Glomerular endothelial cell (primary cell): ENCODE measurements at regions not wholly inside any gene's neighbourhood (a gene's known extent, or its start where the extent isn't known, plus 50 kb on each side); places are given as distances from the start of the nearest gene placed in this dataset.

ENCODE experiments used
- DNase-seq: peaks from one replicate; pipeline ENCODE4 v3.0.0-alpha.2; 2011; ENCODE audit warnings: low read depth, low spot score; ENCODE audit errors: extremely low read depth

DNA sequence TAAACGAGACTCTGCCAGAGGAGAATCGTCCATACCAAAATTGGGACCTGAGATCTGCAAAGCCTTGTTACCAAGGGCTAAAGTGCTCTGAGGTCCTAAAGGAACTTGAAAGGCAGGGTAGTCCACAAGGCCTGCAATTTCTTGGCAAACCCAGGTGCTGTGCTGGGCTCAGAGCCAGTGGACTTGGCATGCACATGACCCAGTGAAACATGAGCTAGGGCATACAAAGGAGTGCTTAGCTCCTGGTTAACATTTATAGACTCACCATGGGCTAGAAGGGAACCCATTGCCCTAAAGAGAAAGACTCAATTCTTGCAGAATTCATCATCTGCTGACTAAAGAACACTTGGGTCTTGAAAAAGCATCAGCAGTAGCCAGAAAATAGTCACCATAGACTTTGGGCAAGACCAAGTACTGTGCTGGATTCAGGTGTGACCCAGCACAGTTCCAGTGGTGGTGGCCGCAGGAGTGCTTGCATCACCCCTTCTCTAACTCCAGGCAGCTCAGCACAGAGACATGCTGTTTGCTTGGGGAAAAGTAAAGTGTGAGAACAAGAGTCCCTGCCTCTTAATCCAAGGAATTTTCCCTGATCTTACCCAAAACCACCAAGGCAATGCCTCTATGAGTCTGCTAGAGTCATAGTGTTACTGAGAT is 1069.4 kb upstream of the ADGRL2 start:
- no peak for DNase-seq

DNA sequence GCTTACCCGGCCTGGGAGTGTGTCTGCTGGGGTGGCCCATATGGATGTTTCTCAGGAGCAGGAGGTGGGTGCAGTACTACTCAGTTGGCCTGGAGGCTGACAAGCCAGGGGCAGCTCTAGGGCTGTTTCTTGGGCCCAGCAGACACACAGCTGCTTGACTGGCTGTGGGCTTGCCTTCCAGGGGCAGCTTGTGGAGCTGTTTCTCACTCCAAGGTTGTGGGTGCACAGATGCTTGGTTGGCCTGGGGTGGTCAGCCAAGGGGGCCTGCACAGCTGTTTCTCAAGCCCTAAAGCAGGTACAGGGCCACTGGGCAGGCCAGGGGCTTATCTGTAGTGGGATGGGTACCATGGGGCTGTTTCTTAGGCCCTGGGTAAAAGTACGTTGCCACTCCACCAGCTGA is 1078.1 kb upstream of the ADGRL2 start:
- DNase-seq: no peak

DNA sequence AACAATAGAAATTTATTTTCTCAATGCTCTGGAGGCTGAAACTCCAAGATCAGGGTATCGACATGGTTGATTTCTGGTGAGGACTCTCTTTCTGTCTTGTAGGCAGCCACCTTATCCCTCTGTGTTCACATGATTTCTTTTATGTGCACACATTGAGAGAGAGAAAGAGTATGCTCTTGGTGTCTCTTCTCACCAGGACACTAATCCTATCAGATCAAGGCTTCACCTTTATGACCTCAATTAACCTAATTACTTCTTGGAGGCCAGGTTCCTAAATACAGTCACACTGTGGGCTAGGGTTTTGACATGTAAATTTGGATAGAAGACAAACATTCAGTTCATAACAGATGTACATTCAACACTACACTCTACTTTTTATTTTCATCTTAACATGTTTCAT is 1094.2 kb upstream of the ADGRL2 start:
- no peak for DNase-seq

DNA sequence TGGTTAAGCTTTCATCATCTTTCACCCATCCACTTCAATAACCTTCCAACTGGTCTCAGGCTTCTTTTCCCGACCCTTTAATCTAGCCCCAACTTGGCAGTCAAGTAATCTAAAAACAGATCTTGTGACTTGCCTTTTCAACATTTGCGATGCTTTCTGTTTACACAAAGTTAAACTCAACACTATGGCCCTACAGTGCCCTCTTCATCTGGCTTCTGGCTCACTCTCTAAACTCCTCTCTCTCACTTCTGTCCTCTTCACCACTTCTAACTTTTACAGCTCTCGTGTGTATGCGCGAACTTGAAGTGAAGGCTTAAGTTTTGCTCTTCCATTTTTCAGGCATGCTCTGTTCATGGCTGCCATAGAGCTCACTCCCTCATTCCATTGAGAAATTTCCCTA is 1122.3 kb upstream of the ADGRL2 start:
- no peak for DNase-seq

DNA sequence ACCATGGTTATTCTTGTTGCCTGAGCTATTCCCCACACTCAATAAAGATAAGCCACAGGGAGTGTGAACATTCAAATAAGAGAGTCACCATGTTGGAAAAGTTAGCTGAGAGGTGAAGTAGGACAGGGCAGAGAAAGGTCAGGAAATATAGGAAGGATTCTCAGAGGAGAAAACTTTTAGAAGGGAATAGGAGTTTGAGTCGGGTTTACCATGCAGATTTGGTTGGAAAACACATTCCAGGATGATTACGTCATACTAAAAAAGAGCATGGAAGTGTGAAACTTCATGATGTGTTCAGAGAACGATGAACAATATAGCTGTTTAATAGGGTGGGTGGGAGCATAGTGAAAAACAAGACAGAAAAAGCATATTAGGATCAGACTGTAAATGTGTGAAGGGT is 1125.3 kb upstream of the ADGRL2 start:
- no peak for DNase-seq

DNA sequence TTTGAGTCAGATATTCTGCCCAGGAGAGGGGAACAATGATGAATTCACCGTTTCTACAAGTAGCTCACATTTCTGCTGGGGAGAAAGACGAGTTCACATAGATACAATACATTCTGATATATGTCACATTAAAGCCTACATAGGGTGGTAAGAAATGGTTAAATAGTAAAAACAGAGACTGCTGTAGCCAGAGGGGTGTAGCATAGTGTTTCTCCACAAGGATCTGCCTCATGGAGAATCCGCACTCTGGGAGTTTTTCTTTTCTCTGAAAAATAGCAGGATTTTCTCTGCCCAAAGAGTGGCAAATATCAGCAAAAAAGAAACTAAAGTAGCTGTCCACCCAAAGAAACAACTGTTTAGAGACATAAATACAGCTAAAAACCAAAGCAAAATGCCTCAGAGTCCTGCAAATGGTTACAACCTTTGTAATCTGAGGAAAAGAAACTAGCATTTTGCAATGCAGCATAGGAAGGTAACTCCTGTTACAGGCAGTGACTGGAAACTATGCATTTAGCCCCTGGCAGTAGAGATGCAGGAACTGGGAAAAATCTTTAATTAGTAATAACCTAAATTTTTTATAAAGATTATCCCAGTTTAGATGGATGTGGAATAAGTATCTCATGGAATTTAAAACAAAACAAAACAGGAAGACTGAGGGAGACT is 1126.7 kb upstream of the ADGRL2 start:
- DNase-seq: no peak

DNA sequence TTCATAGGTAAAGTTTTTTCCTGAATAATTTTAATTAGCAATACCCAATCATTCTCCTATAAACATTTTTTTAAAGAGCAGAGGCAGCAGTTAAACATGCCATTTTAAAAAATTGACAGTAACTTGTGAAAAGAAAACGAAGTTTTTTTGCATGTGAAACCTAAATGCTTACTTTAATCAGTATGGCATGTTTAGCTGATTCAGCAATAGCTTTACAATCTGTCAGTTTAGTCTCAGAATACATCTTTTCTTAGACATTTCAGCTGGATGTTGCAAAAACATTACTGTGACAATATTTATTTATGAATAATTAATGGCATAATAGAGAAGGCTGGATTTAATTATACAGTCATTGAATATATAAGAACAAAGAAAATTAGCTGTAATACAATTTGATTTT is 1132.4 kb upstream of the ADGRL2 start:
- DNase-seq: no peak

DNA sequence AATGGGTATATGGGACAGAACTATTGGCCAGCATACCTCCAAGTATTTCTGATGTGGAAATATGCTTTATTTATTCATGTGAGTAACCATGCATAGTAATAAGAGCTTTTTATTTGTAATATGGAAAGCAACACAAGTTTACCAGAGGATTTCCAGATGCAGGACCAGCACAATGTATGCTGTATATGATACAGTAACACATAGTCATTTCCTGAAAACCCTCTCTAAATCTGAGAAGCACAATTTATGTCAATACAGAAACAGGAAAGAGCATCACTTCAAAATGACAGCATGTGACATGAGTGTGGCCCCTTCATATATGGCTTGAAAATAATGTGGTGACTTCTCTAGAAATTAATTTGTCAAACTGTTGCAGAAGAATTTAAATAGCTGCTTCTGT is 1134.7 kb upstream of the ADGRL2 start:
- DNase-seq: no peak

DNA sequence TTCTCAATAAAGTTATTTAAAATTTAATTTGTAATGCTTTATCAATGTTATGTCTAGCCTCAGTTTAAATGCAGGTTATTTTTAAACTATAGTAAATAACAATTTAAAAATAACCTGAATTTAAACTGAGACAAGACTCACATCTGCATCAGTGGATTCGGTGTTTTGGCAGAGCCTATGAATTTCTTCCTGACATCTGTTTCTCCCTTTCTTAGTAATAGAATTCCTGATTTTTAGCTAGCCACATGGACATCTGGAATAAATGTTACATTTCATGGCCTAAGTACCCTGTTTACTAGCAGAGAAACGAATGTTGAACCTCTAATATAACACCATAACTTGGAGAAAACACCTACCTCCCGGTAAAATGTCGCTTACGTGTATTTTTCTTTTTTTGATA is 1141.6 kb upstream of the ADGRL2 start:
- no peak for DNase-seq

DNA sequence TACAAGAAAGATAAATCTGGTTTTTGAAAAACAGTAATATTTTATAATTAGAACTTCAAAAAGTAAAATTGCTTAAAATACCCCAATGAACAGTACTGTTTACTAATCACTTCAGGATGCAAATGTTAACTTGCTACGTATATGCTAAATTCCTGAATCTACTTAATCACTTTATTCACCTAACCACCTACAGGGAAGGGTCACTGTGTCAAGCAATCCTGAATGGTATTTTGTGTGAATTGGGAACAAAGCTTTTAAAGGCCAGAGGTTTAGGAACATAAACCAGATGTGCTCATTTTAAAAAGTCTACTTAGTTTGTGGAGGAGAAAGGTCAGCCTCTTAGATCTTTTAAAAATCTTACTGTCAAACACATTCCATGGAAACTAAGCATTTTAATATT is 1143.0 kb upstream of the ADGRL2 start:
- no peak for DNase-seq

DNA sequence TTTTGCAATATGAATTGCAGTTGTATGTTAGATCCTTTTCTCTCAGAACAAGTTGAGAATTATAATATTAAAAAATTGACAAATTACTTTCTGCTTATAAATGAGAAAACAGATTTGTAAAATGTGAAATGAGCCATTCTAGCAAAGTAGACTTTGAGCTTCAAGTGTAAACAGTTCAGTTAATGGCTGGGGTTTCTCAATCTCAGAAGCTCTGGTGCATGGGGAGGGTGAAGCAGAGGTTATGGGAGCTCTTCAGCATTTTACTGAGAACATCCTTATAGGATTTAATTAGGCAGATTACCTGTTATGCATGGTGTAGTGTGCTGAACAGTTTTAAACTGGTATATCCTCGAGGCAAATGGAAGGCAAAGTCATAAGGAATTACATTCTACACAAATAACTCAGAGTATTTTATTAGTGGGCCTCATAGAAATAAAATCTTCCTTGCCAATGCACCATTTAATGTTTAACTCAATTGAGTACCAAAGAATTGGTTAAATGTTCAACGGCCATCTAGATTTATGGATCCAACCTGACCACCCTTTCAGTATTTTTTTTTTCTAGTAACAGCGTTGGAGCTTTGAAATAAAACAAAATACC is 1143.6 kb upstream of the ADGRL2 start:
- no peak for DNase-seq

DNA sequence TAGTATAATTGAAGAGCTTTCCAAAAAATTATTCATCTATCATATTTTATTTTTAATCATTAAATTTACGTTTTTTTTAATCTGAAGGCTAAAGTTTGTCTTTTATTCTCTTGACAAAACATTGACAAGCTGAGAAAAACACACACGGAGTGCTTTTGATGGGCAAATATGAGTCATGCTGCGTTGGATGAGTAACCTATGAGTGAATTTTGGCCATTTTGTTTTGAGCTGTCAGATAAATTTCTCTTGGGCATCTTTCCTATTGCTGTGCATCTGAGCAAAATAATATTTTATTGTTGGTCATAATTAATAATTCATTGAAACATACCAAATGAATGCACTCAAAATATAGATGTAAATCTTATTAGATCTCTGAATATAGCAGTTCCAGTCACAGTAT is 1144.1 kb upstream of the ADGRL2 start:
- DNase-seq: no peak

DNA sequence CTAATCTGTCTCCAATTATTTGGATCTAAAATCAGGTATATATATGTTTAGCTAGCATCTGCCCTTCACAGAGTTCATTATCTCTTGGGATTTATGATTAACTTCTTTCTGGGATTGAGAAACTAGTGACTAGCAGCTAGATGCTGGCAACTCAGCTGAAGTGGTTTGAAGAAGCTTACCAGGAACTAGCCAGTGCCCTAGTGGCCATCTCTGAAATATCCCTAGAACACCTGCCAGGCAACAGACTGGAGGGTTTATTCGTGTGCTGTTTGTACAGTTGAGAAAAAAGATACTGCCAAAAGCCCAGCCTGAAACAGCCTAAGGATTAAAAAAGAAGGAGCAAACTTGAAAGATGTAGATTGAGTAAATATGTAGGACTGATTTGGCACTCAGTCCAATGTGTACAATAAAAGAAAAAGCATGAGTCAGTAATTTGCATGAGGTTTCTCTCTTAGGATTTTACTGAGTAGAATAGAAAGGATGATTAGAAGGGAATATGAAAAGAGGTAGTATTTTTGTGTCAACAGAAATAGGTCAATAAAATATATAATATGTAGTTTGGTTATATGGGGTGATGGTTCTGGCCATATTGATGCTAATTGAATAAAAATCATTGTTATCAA is 1144.6 kb upstream of the ADGRL2 start:
- no peak for DNase-seq

DNA sequence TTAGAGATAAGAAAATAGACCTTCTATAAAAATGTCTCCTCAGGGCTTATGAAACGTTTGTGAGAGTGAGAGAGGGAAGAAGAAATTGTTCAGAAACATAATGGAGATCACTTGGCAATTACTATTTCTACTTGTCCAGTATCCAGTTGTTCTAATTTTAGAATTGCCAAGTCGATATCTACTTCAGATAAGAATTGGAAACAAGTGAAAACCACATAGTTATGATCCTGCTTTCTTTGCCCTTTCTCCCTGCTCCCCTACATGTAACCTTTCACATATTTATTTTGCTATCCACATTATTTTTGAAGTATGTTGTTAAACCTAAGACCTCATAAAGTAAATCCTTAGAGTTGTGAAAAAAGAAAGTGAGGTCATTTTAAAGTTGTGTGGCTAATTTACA is 1154.7 kb upstream of the ADGRL2 start:
- no peak for DNase-seq

DNA sequence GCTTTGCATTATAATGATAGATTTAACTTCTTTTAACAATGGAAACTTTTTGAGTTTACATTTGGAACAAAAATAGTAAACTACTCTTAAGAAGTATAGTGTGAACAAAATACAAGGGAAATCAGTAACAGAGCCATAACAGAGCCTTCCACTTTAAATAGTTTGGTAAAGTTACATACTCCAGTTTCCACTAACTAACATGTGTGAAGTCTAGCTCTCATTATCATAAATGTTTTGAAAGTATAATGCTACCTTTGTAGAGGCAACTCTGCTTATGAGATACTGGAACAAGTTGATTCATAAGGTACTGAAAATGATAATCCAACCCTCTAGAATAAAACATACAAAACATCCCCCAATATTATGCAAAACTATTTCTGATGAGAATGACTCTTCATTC is 1155.1 kb upstream of the ADGRL2 start:
- no peak for DNase-seq

DNA sequence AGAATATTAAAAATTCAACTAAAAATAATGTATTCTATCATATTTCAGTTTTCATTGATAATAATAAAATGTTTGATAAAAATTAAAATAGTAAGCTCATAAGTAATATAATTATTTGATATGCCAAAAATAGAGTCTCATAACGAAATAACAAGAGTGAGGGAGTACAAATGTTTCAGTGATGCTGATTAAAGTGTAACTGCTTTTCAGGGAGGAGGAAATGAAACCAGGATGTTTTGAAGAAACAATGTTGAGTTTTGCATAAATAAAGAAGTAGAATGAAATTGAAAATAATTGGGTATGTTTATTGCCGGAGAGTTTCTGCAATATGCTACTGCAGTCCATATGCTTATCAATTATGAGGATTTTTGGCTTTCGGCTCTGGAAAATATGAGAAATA is 1159.8 kb upstream of the ADGRL2 start:
- no peak for DNase-seq

DNA sequence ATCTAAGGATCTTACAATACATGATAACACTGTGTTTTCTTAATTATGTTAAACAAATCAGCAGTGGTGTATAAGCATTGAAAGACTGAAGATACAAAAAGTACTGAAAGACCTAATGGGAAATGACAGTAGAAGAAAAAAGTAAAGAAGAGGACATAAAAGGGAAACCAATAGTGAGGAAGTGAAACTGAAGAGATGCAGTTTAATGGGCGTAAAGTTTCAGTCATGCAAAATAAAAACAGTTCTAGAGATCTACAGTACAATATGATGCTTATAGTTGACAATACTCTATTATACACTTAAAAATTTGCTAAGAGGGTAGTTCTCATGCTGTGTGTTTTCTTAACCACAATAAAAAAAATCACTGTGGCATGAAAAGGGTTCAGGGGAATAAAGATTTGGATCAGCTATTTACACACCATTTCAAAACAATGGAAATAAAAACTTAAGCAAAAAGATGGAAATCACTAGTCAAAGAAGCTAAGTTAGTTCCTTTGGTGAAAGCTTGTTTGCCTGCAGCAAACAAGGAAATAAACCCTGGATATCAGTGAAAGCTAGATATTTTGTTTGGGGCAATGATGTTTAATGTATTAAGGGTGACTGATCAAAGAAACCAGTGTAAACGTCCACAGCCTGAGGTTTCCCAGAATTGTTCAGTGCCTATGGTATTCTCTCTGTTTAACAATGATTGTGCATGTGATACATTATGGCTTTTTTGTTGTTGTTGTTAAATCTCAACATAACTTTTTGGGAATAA is 1160.8 kb upstream of the ADGRL2 start:
- DNase-seq: no peak

DNA sequence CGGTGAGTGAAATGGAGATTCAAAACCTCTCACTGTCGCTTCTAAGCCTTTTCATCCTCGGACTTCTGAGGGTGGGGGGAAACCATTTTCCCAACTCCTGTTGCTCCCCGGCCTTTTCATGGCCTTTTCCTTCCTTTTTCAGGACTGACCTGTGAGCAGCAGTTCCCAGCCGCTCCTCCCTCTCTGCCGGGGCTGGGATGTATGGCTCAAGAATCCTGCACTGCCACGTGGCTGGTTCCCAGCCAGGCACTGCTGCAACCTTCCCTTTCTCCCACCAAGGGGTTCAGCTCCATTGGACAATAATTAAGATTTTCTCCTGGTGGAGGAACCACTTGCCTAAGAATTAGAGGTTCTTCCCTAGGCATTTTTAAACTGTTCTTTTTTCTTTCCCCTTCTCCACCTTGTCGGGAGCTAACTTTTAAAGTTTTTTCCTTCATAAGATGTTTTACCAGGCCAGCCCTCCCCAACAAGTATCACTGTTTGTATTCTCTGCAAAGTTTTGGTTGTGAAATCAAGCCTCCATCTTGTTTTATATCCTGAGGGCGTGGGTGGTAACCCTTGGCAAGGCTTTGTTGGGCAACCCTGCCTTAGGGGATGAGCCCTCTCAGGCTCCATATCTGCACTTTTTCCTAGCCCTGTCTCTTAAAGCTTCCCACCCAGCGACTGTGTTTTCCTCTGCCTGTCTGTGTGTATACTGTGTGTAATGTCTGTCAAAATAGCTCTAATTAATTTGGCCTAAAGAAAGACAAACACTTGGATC is 1166.6 kb upstream of the ADGRL2 start:
- no peak for DNase-seq

DNA sequence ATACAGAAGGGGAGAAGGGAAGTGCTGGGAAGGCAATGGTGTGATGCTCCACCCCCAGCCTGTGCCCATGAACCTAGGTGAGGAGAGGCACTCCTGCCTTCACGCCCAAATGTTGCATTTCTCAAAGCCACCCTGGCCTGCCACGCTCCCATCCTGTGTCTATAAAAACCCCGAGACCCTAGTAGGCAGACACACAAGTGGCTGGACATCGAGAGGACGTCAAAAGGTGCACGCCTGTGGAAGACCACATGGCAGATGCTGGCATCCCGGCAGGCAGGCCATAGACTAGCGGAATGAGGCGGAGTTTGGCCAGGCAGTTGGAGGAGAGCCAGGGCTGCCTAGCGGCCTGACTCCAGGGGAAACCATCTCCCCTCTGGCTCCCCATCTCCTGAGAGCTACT is 1168.5 kb upstream of the ADGRL2 start:
- no peak for DNase-seq

DNA sequence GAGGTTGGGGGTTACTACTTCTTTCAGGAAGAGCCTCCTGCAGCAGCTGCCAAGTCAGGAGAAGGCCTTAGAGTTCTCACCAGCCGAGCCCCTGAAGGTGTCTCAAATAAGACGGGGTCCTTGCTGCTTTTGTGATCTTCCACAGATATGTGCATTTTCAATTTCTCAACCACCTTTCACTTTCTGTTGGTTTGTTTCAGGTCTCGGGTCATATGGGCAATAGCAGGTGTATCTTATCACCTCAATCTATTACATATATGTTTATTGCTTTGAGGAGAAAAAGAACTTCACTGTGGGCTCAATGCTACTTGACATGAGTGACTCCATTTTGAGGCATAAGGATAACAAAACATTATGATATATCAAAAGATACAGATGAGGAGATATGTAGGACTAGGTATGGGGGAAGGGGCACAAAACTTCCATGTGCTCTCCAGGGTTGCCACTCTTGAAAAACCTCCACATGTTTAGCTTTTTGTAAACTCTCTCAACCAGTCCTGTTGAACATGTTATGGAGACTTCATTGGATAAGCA is 1171.4 kb upstream of the ADGRL2 start:
- DNase-seq: no peak
